ENCODE measurements at regions not wholly inside any gene's neighbourhood (a gene's known extent, or its start where the extent isn't known, plus 50 kb on each side); places are given as distances from the start of the nearest gene placed in this dataset.

- Histone ChIP-seq H4K8ac (ENCODE audit: low read depth in 2 of 2, low read length in 2 of 2) (no peak overlapping the region), H3K27me3 (ENCODE audit: control insufficient read depth, insufficient read depth, low read length) (peaks cover 1% of the 10 kb centered on the region), H4K5ac (ENCODE audit: low read depth, low read length) (no peak overlapping the region), H2AK5ac (ENCODE audit: low read depth, low read length) (no peak overlapping the region), H3K14ac (replicated peaks; ENCODE audit: low read depth, low read length) (no peak overlapping the region), H4K91ac (ENCODE audit: insufficient read depth, low read depth, low read length) (no peak overlapping the region), H3K23ac (ENCODE audit: low read depth, low read length) (no peak overlapping the region), H3K4me1 (ENCODE audit: control insufficient read depth, insufficient read depth, low read length) (no peaks in the 10 kb centered on the region), H2BK120ac (ENCODE audit: low read depth, low read length) (no peak overlapping the region), H3K56ac (ENCODE audit: extremely low read depth, insufficient read depth, low read length) (no peak overlapping the region), H2AK9ac (replicated peaks; ENCODE audit: low read depth, low read length, poor library complexity) (no peak overlapping the region), H3K79me1 (ENCODE audit: low read depth in 1 of 2, low read length in 2 of 2) (no peaks in the 10 kb centered on the region), H2BK20ac (ENCODE audit: low read depth, low read length) (no peak overlapping the region), H3K36me3 (ENCODE audit: control insufficient read depth, insufficient read depth, low read length) (no peaks in the 10 kb centered on the region), H4K20me1 (ENCODE audit: insufficient read depth, low read length) (no peaks in the 10 kb centered on the region), H3K27ac (ENCODE audit: insufficient read depth, low read length) (no peak overlapping the region), H3K9ac (ENCODE audit: low read depth, low read length) (no peak overlapping the region), H2BK15ac (ENCODE audit: low read depth, low read length) (no peak overlapping the region), H3K4me3 (ENCODE audit: insufficient read depth, low read depth, low read length) (no peak overlapping the region), H3K9me1 (ENCODE audit: insufficient read depth, low read length) (no peaks in the 10 kb centered on the region), H2AFZ (replicated peaks; ENCODE audit: low read length, poor library complexity) (no peak overlapping the region), H3K4ac (ENCODE audit: low read depth, low read length) (no peak overlapping the region), H3K4me2 (ENCODE audit: low read depth, low read length) (no peak overlapping the region), H2BK5ac (ENCODE audit: low read depth, low read length, poor library complexity, severe bottlenecking) (no peak overlapping the region), H3K18ac (ENCODE audit: low read depth, low read length) (no peak overlapping the region), H3K9me3 (ENCODE audit: control insufficient read depth, insufficient read depth, low read length) (no peaks in the 10 kb centered on the region)
- ChIA-PET POLR2A (ENCODE audit: unreplicated experiment) (no interaction called here), CTCF (no interaction called here)
- in situ Hi-C loops (cut with MboI; ENCODE audit: low sequenced_read_pairs) = no loop called here
- no peak for ATAC-seq (ENCODE audit: low read depth)
- no peak for DNase-seq
- no TSS peak for BruUV-seq (replicated peaks)
- WGBS, 2 experiments (ENCODE audit: extremely low coverage in 2 of 2, insufficient read length in 1 of 2) = no CpG with 5 or more reads among the region's 3 CpGs
- intact Hi-C loops (cut with micrococcal nuclease) = no loop called here
- dilution Hi-C loops (cut with HindIII; ENCODE audit: low sequenced_read_pairs, unreplicated experiment) = no loop called here
- TF ChIP-seq SMC3 (IDR thresholded peaks at IDR 0.05; ENCODE audit: low read depth, low read length) (no peak), POLR2A (IDR thresholded peaks at IDR 0.05; ENCODE audit: low read depth, low read length) (no peak), RFX5 (IDR thresholded peaks at IDR 0.05; ENCODE audit: low read depth, low read length) (no peak), BHLHE40 (IDR thresholded peaks at IDR 0.05; ENCODE audit: low read depth, low read length) (no peak), CHD1 (IDR thresholded peaks at IDR 0.05; ENCODE audit: low read depth, low read length) (no peak), MXI1 (IDR thresholded peaks at IDR 0.05; ENCODE audit: borderline replicate concordance, low read depth, low read length) (no peak), MAFK (IDR thresholded peaks at IDR 0.05; ENCODE audit: low read depth, low read length) (no peak), NFE2L2 (IDR thresholded peaks at IDR 0.05; ENCODE audit: low read depth, low read length) (no peak)
Observed at GRCh38 chr3:107465064-107465631, 57.6 kb upstream of the BBX start.

Measured in IMR-90 (cell line).